Mesendoderm (in vitro differentiated cells): ENCODE measurements at regions not wholly inside any gene's neighbourhood (a gene's known extent, or its start where the extent isn't known, plus 50 kb on each side); places are given as distances from the start of the nearest gene placed in this dataset.
A peak's percentile ranks its signal among the peaks of the same experiment; 100 is the strongest.

Source experiments
- DNase-seq: peaks from one replicate; pipeline ENCODE4 v3.0.0; 2013
- H2AK5ac ChIP-seq: 2 replicates; pipeline ENCODE4 v1.6.1; 2013; ENCODE audit warnings: low read length, inconsistent platforms
- H2BK120ac ChIP-seq: 2 replicates; pipeline ENCODE4 v1.6.1; 2013; ENCODE audit warnings: low read depth, mild to moderate bottlenecking, low read length, moderate library complexity, mixed read lengths
- H2BK15ac ChIP-seq: replicated peaks from 2 replicates; pipeline ENCODE4 v1.6.1; 2013; ENCODE audit warnings: low read depth, mild to moderate bottlenecking, moderate library complexity
- H2BK5ac ChIP-seq: 2 replicates; pipeline ENCODE4 v1.6.1; 2013; ENCODE audit warnings: low read length, inconsistent platforms
- H3K18ac ChIP-seq: 2 replicates; pipeline ENCODE4 v1.6.1; 2013; ENCODE audit warnings: mild to moderate bottlenecking, low read length, mixed read lengths
- H3K23ac ChIP-seq: one replicate; pipeline ENCODE4 v1.6.1; 2013; ENCODE audit warnings: low read length
- H3K27ac ChIP-seq: 2 replicates; pipeline ENCODE4 v1.5.1; 2013; ENCODE audit warnings: low read depth, mild to moderate bottlenecking, inconsistent platforms, low read length, moderate library complexity
- H3K27me3 ChIP-seq: 2 replicates; pipeline ENCODE4 v1.6.1; 2013; ENCODE audit warnings: low read length, control low read depth, mild to moderate bottlenecking, inconsistent platforms; ENCODE audit not compliant: insufficient read depth, poor library complexity
- H3K36me3 ChIP-seq: 2 replicates; pipeline ENCODE4 v1.6.1; 2013; ENCODE audit warnings: low read length, inconsistent platforms; ENCODE audit not compliant: control insufficient read depth, insufficient read depth
- H3K4ac ChIP-seq: one replicate; pipeline ENCODE4 v1.6.1; 2013; ENCODE audit warnings: low read depth, mild to moderate bottlenecking, low read length, moderate library complexity
- H3K4me1 ChIP-seq: 2 replicates; pipeline ENCODE4 v1.6.1; 2013; ENCODE audit warnings: low read depth, low read length, inconsistent platforms; ENCODE audit not compliant: control insufficient read depth
- H3K4me2 ChIP-seq: 2 replicates; pipeline ENCODE4 v1.6.1; 2013; ENCODE audit warnings: low read length
- H3K4me3 ChIP-seq: 2 replicates; pipeline ENCODE4 v1.5.1; 2013; ENCODE audit warnings: mild to moderate bottlenecking, low read length
- H3K56ac ChIP-seq: one replicate; pipeline ENCODE4 v1.6.1; 2013; ENCODE audit warnings: low read length
- H3K79me1 ChIP-seq: 2 replicates; pipeline ENCODE4 v1.6.1; 2013; ENCODE audit warnings: low read length, inconsistent platforms
- H3K79me2 ChIP-seq: 2 replicates; pipeline ENCODE4 v1.6.1; 2013; ENCODE audit warnings: mild to moderate bottlenecking, low read length; ENCODE audit not compliant: control insufficient read depth, insufficient read depth
- H3K9ac ChIP-seq: 2 replicates; pipeline ENCODE4 v1.6.1; 2013; ENCODE audit warnings: low read length, inconsistent platforms
- H4K5ac ChIP-seq: one replicate; pipeline ENCODE4 v1.6.1; 2013; ENCODE audit warnings: low read length
- H4K8ac ChIP-seq: one replicate; pipeline ENCODE4 v1.6.1; 2013; ENCODE audit warnings: low read depth, mild to moderate bottlenecking, control low read depth, low read length, moderate library complexity
- WGBS: extraction: QIAGEN DNeasy Blood & Tissue Kit; methylation state at CpG from one replicate; pipeline ENCODE4 v1.1.7; 2013; ENCODE audit warnings: low lambda C conversion rate, missing lambda C conversion rate; ENCODE audit not compliant: insufficient coverage; ENCODE audit errors: extremely low coverage; 5-methylcytosine and 5-hydroxymethylcytosine counted together

DNA sequence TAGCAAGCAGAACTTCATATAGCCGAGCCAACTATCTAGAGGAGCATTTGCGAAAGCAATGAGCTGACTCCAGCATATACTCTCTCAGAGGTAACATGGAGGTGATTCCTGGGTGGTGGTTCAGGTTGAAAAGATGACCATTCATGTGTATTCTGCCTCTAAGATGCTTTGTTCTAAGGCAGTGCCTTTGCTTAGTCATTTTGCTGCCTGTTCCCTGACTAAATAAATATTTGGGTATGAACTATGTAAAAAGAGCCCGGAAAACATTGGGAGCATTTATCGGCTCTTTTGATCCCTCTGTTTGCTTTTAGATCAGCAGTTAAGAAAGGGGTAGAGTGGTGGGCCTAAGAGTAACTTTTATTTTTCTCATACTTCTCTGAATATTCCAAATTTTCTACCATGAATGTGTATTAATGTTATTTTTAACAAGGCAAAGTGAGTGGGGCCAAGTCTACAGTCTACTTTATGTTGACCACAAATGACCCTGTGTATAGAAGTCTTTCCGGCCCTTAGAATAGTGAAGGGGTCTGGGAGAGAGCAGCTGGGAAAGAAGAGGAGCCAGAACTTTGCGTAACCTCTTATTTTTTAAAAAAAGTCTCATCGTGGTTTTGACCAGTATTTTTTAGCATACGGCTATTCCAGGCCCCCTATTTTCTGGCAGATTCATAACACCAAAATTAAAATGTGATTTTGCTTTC, 206.5 kb upstream of the EYA4 start:
- Histone ChIP-seq H3K36me3 (no peaks in the 10 kb centered on the region), H3K4me2 (no peak overlapping the region), H2BK120ac (no peak overlapping the region), H3K79me1 (no peaks in the 10 kb centered on the region), H3K23ac (no peak overlapping the region), H2AK5ac (no peak overlapping the region), H4K8ac (no peak overlapping the region), H2BK15ac (no peak overlapping the region), H3K4me1 (no peaks in the 10 kb centered on the region), H3K9ac (no peak overlapping the region), H3K56ac (no peak overlapping the region), H3K79me2 (no peaks in the 10 kb centered on the region), H3K18ac (no peak overlapping the region), H3K27me3 (no peaks in the 10 kb centered on the region), H4K5ac (no peak overlapping the region), H2BK5ac (no peak overlapping the region), H3K4ac (no peak overlapping the region), H3K4me3 (no peak overlapping the region), H3K27ac (no peak overlapping the region)
- WGBS: no CpG with 5 or more reads among the region's 8 CpGs
- no peak for DNase-seq

DNA sequence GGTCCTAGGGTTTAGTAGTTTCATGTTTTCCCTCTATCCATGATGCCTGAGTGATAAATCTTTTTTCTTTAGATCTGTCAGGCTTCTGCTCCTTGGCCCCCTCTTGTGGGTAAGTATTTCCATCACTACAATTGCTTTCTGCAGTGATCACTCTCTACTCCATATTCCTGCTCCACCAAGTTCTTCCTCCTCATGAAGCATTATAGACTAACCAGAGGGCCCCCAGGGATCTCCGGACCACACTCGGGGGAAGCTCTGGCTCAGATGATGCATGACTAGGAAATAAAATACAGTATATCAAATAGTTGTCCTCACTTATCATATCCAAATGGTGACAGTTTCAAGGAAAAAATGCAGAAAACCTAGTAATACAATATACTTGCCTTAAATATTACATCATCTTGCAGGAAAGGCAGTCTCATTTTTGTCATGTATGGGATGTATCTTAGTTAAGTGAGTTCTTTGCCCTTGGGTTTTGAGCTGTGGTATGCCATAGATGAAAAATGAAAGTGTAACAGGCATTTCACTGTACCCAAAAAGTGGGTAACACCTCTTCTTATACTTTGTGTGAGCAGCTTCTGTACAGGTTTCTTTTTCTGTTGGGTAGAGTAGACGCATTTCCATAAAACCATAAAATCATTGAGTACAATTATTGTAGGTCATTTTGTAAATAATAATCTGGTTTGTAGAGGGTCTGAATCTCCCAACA, 200.9 kb upstream of the EYA4 start:
- Histone ChIP-seq H3K4ac (no peak overlapping the region), H2AK5ac (no peak overlapping the region), H3K4me2 (no peak overlapping the region), H2BK15ac (no peak overlapping the region), H3K27me3 (no peaks in the 10 kb centered on the region), H3K79me1 (no peaks in the 10 kb centered on the region), H3K23ac (no peak overlapping the region), H3K4me3 (no peak overlapping the region), H3K9ac (no peak overlapping the region), H3K79me2 (no peaks in the 10 kb centered on the region), H3K56ac (no peak overlapping the region), H3K36me3 (no peaks in the 10 kb centered on the region), H2BK5ac (no peak overlapping the region), H2BK120ac (no peak overlapping the region), H4K5ac (no peak overlapping the region), H3K4me1 (no peaks in the 10 kb centered on the region), H3K27ac (no peak overlapping the region), H4K8ac (no peak overlapping the region), H3K18ac (no peak overlapping the region)
- DNase-seq: peak; percentile 46
- WGBS: no CpG with 5 or more reads among the region's 3 CpGs

DNA sequence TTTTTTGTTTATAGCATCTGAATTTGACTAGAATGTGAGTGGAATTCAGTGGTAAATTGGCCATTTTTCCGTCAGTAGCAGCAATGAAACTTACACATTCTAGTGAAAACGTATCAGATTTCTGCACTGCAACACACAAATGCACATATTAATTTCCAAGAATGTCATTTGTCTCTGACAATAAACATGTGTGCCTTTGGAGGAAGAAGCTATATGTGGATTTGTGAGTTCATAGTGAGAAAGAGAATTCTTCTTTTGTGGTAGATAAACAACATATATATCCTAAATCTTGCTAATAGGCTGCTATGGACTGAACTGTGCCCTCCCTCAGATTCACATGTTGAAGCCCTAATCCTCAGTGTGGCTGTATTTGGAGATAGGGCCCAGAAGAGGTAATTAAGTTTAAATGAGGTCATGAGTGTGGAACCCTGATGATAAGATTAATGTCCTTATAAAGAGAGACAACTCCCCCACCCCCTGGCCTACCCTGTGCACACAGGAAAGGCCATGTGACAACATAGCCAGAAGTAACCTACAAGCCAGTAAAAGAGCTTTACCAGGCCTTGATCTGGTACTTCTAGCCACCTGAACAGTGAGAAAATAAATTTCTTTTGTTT, 200.2 kb upstream of the EYA4 start:
- WGBS: no CpG with 5 or more reads among the region's 2 CpGs
- Histone ChIP-seq H3K23ac (no peak overlapping the region), H3K36me3 (no peaks in the 10 kb centered on the region), H3K4ac (no peak overlapping the region), H3K4me1 (no peaks in the 10 kb centered on the region), H3K79me2 (no peaks in the 10 kb centered on the region), H3K18ac (no peak overlapping the region), H3K4me2 (no peak overlapping the region), H2BK15ac (no peak overlapping the region), H3K27ac (no peak overlapping the region), H3K4me3 (no peak overlapping the region), H3K56ac (no peak overlapping the region), H2BK120ac (no peak overlapping the region), H2AK5ac (no peak overlapping the region), H3K79me1 (no peaks in the 10 kb centered on the region), H4K8ac (no peak overlapping the region), H3K27me3 (no peaks in the 10 kb centered on the region), H3K9ac (no peak overlapping the region), H2BK5ac (no peak overlapping the region), H4K5ac (no peak overlapping the region)
- DNase-seq: peak; percentile 30

DNA sequence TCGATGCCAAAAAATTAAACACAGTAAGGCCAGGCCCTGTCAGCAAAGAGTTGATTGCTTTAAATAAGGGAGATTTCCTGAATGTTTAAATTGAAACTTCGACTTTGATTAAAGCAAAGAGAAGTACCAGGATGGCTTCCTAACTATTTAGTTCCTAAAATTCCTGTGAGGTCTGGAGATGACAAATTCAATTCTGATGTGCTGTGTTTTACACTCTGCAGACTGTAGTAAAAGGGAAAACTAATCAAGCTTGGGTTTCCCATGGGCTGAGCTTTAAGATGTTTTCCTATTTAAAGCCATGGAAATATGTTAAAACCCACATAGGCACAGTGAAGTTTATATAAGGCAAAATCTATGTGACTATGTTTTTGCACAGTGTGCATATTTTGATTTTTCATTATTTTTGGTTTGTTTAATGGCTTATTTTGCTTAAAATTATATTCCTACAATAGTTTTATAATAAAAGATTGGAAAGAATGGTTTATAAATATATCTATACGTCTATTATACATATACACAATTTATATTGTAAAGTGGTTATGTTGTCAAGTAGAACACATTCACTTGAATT, 198.5 kb upstream of the EYA4 start:
- Histone ChIP-seq H3K27ac (no peak overlapping the region), H3K23ac (no peak overlapping the region), H2BK120ac (no peak overlapping the region), H3K27me3 (no peaks in the 10 kb centered on the region), H4K5ac (no peak overlapping the region), H3K9ac (no peak overlapping the region), H3K4ac (no peak overlapping the region), H3K79me1 (no peaks in the 10 kb centered on the region), H3K56ac (no peak overlapping the region), H3K4me3 (no peak overlapping the region), H2BK5ac (no peak overlapping the region), H2AK5ac (no peak overlapping the region), H3K4me2 (no peak overlapping the region), H4K8ac (no peak overlapping the region), H3K4me1 (no peaks in the 10 kb centered on the region), H3K36me3 (no peaks in the 10 kb centered on the region), H3K18ac (no peak overlapping the region), H2BK15ac (no peak overlapping the region), H3K79me2 (no peaks in the 10 kb centered on the region)
- DNase-seq: no peak
- WGBS: no CpG with 5 or more reads among the region's 3 CpGs

DNA sequence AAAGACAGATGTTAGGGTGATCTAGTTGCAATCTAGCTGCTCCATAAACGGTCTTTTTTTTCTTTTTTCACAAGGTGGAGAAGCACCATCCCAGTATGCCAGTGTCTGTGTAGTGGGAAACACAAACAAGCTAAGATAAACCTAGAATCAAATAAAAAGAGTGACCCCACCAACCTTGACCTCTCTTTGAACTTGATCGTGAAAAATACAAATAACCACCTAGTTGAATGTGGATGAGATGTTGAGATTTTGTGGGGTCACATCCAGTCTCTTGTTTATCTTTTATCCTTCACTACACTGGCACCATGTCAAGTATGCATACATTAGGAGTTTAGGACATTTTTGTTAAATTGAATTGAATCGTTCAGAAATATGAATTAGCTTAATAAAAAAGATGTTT, 194.6 kb upstream of the EYA4 start:
- Histone ChIP-seq H3K79me1 (no peaks in the 10 kb centered on the region), H3K27ac (no peak overlapping the region), H4K5ac (no peak overlapping the region), H3K79me2 (no peaks in the 10 kb centered on the region), H2BK5ac (no peak overlapping the region), H3K36me3 (no peaks in the 10 kb centered on the region), H3K4me3 (no peak overlapping the region), H3K18ac (no peak overlapping the region), H4K8ac (no peak overlapping the region), H2AK5ac (no peak overlapping the region), H3K27me3 (no peaks in the 10 kb centered on the region), H3K4me1 (no peaks in the 10 kb centered on the region), H2BK15ac (no peak overlapping the region), H3K56ac (no peak overlapping the region), H3K23ac (no peak overlapping the region), H3K4me2 (no peak overlapping the region), H2BK120ac (no peak overlapping the region), H3K9ac (no peak overlapping the region), H3K4ac (no peak overlapping the region)
- DNase-seq: no peak
- WGBS: 100% methylated on average over 1 of the region's 3 CpGs
